ENCODE measurements at regions not wholly inside any gene's neighbourhood (a gene's known extent, or its start where the extent isn't known, plus 50 kb on each side); places are given as distances from the start of the nearest gene placed in this dataset.

DNA sequence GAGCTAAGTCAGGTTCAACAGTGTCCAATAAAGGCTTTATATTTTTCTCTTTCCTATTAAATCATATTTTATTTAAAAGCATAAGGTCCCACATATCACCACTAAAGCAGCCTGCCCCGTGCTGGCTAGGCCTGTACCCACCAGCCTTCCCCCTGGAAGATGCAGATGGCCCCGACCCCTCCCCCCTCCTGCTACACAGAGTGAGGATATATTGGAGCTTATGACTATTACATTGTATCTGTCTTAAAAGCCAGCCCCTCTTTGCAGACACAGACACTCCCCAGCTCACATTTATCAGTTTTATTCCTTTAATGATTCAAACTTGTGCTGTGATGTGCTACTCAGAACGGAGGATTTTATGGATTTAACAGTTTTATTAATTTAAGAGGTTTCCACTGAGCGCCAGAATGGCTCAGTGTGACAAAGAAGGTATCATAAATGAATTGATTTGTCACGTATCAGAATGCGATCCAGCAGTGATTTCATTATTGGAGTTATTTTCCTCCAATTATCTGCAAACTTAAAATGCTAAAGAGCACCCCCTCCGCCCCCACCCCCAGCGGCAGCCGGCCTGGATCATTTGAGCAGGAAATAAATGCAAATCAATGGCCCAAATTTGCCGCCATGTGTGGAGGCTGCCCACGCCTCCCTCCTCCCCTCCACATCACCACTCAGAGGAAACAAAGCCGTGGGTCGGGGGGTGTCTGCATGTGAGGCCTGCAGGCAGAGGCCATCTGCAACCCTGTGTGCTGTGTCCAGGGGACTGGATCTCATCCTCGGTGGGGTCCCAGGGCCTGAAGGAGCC, 72.6 kb upstream of the ZMIZ1 start:
- H3K36me3 ChIP-seq = no peaks in the 10 kb centered on the region
- peaks cover 0 to 19% of the 10 kb centered on the region in 2 donors for H3K4me1 ChIP-seq
- H3K27ac ChIP-seq = no peak overlapping the region
- intact Hi-C loops (cut with DNase I) = no loop called here
- H3K9me3 ChIP-seq = no peaks in the 10 kb centered on the region
- no peak for TF ChIP-seq CTCF (IDR thresholded peaks at IDR 0.05)
- no peak for TF ChIP-seq POLR2A (IDR thresholded peaks at IDR 0.05)
- WGBS, 2 donors = 89 to 92% methylated on average over 13 to 14 of the region's 14 CpGs
- DNase-seq = no peak
- H3K27me3 ChIP-seq = no peaks in the 10 kb centered on the region
- no peak overlapping the region for H3K4me3 ChIP-seq (replicated peaks in 1 of 3)

GRCh38 chr10:78996792-78997129, 72.0 kb upstream of the ZMIZ1 start:
- no peaks in the 10 kb centered on the region for H3K9me3 ChIP-seq
- H3K4me1 ChIP-seq = peaks cover 3 to 24% of the 10 kb centered on the region in 2 donors
- intact Hi-C loops (cut with DNase I) = no loop called here
- 89 to 90% methylated on average over 2 to 3 of the region's 3 CpGs for WGBS, 2 donors
- H3K4me3 ChIP-seq (replicated peaks in 1 of 3) = no peak overlapping the region
- H3K36me3 ChIP-seq = no peaks in the 10 kb centered on the region
- no peak for TF ChIP-seq POLR2A (IDR thresholded peaks at IDR 0.05)
- no peak for TF ChIP-seq CTCF (IDR thresholded peaks at IDR 0.05)
- H3K27me3 ChIP-seq = no peaks in the 10 kb centered on the region
- peak overlapping the region in 1 of 3 donors; percentile 56 for H3K27ac ChIP-seq
- DNase-seq = no peak

GRCh38 chr10:78997635-78998618, 70.8 kb upstream of the ZMIZ1 start:
- no peaks in the 10 kb centered on the region for H3K9me3 ChIP-seq
- H3K27ac ChIP-seq = peak overlapping the region; percentile 9 to 63 (median 56)
- intact Hi-C loops (cut with DNase I) = no loop called here

GRCh38 chr10:79001082-79001885, 67.5 kb upstream of the ZMIZ1 start:
- Histone ChIP-seq H3K4me1 (peaks cover 39 to 64% of the 10 kb centered on the region in 2 donors), H3K9me3 (no peaks in the 10 kb centered on the region), H3K4me3 (replicated peaks in 1 of 3) (no peak overlapping the region), H3K27ac (peak overlapping the region; percentile 60 to 91 (median 89)), H3K27me3 (no peaks in the 10 kb centered on the region), H3K36me3 (no peaks in the 10 kb centered on the region)
- peak; percentile 66 to 80 for DNase-seq
- WGBS, 2 donors = 66 to 77% methylated on average over 10 of the region's 10 CpGs
- intact Hi-C loops (cut with DNase I) = no loop called here
- peak in 1 of 6 experiments; percentile 10 for TF ChIP-seq CTCF (IDR thresholded peaks at IDR 0.05)
- TF ChIP-seq POLR2A (IDR thresholded peaks at IDR 0.05) = peak in 1 of 2 donors; percentile 31

More at GRCh38 chr10:78997635-78998618, 70.8 kb upstream of the ZMIZ1 start:
- H3K4me3 ChIP-seq (replicated peaks in 1 of 3) = no peak overlapping the region
- TF ChIP-seq CTCF (IDR thresholded peaks at IDR 0.05) (peak in 1 of 6 experiments; percentile 3), POLR2A (IDR thresholded peaks at IDR 0.05) (no peak)
- no peaks in the 10 kb centered on the region for H3K27me3 ChIP-seq
- no peaks in the 10 kb centered on the region for H3K36me3 ChIP-seq
- H3K4me1 ChIP-seq = peaks cover 15 to 36% of the 10 kb centered on the region in 2 donors
- peak in 1 of 2 donors; percentile 27 for DNase-seq
- WGBS, 2 donors = 70 to 85% methylated on average over 10 of the region's 10 CpGs

Data from thyroid gland (tissue), 4 donors.